Epithelial cell of prostate (primary cell): ENCODE measurements at regions not wholly inside any gene's neighbourhood (a gene's known extent, or its start where the extent isn't known, plus 50 kb on each side); places are given as distances from the start of the nearest gene placed in this dataset.

Experiments used
- DNase-seq: peaks from one replicate; pipeline ENCODE4 v3.0.0-alpha.2; 2011; ENCODE audit warnings: low read depth, low spot score
- H3K27ac ChIP-seq: fragments of 450-650 bp; 2 replicates; pipeline ENCODE4 v1.5.1; 2017; ENCODE audit warnings: mild to moderate bottlenecking

- no peak overlapping the region for H3K27ac ChIP-seq
- DNase-seq, result peak; percentile 3
Measured at GRCh38 chr7:145036604-145037405, 201.0 kb upstream of the TPK1 start.

GRCh38 chr7:145031162-145031561 lies 195.3 kb upstream of the TPK1 start:
- no peak for DNase-seq
- no peak overlapping the region for H3K27ac ChIP-seq

DNA sequence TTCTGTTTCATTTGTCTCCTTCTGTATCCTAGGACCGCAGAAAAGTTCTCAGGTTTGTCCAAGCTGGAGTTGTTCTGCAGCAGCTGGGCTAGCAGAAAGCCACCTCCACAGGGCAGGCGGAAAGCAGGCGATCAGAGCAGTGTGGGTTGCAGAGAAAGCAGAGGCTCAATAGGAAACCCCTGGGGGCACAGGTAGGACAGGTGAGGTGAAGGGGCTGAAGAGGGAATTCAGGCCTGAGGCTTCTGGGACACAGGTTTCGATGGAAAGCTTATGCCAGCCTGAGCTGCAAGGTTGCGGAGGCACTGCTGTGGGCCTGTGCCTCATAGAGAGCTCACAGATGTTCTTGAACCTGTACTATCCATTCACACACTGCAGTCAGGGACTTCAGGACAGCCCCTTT lies 194.9 kb upstream of the TPK1 start:
- H3K27ac ChIP-seq, result no peak overlapping the region
- no peak for DNase-seq

DNA sequence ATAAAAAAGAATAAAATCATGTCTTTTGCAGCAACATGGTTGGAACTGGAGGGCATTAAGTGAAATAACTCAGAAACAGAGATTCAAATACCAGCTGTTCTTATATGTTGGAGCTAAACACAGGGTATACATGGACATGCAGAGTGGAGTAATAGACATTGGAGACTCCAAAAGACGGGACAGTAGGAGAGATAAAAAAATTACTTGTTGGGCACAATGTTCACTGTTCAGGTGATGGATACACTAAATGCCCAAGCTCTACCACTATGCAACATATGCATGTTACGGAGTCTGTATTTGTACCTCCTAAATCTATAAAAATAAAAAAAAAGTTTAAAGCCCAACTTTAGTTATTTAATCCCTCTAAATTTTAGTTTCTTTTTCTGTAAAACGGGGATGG lies 184.6 kb upstream of the TPK1 start:
- H3K27ac ChIP-seq, result no peak overlapping the region
- no peak for DNase-seq

DNA sequence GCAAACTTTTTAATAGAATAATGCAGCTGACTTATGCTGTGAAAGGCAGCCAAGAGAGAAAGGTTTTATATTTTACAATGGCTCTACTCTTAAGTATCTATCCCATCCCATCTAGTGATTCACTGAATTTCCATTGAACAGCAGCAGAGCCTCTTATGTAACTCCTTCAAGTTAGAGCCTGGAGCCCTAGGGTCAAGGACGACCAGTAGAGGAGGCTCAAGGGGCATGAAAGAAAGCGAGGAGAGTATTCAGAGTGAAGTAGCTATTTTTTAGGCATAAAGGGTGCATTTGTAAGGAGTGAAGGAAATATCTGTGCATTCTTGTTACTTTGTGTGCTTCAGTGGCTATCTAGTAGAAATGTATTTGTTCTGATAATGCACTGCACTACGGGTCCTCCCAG lies 180.2 kb upstream of the TPK1 start:
- no peak overlapping the region for H3K27ac ChIP-seq
- no peak for DNase-seq

DNA sequence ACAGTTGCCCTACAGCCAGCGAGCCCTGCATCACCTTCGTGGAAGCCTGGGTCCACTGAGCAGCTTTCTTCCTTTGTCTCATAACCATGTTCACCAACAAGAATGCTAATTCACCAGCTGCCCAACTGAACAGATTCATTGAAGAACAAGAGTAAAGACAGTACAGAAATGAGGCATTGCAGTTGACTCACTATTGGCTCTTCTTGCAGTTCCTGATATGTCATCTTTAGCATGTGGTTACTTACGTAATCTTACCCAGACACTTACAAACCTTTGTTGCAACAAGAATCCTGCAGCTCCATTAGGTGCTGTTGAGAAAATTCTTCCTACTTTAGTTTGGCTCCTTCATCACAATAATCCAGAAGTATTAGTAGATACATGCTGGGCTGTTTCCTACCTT lies 174.0 kb upstream of the TPK1 start:
- peak; percentile 3 for DNase-seq

GRCh38 chr7:145005601-145006000 lies 169.7 kb upstream of the TPK1 start:
- no peak overlapping the region for H3K27ac ChIP-seq
- DNase-seq, result no peak

More for the DNA sequence above, 174.0 kb upstream of the TPK1 start:
- H3K27ac ChIP-seq, result no peak overlapping the region

DNA sequence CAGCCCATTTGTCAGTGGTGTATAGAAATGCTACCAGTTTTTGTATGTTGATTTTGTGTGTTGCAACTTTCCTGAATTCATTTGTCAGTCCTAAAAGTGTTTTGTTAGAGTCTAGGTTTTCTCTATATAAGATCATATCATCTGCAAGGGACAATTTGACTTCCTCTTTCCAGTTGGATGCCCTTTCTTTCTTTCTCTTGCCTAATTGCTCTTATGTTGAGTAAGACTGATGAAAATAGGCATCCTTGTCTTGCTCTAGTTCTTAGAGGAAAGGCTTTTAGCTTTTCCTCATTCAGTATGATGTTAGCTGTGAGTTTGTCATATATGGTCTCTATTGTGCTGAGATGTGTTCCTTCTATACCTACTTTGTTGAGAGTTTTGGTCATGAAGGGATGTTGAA lies 161.7 kb upstream of the TPK1 start:
- no peak overlapping the region for H3K27ac ChIP-seq
- no peak for DNase-seq

- no peak for DNase-seq
- H3K27ac ChIP-seq, result no peak overlapping the region
Measured at GRCh38 chr7:144995495-144995894, 159.6 kb upstream of the TPK1 start.

- no peak overlapping the region for H3K27ac ChIP-seq
- DNase-seq, result no peak
Measured at GRCh38 chr7:144991041-144991440, 155.2 kb upstream of the TPK1 start.

DNA sequence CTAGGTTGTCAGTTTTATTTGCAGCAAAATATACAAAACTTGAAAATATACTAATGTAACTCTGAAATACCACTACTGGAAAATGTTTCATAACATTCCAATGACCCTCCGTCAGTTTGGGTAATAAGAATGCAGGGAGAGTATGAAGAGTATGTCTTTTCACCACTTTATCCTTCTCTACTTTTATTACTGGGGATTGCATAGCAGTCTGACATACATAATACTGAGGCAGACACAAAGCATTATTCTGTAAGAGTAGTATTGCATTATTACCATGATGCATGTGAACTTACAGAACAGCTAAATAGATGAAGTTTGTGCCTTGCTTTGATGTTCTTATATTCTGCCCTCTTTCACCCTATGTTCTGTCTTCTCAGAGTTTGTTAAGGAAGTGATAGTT lies 151.8 kb upstream of the TPK1 start:
- no peak for DNase-seq

DNA sequence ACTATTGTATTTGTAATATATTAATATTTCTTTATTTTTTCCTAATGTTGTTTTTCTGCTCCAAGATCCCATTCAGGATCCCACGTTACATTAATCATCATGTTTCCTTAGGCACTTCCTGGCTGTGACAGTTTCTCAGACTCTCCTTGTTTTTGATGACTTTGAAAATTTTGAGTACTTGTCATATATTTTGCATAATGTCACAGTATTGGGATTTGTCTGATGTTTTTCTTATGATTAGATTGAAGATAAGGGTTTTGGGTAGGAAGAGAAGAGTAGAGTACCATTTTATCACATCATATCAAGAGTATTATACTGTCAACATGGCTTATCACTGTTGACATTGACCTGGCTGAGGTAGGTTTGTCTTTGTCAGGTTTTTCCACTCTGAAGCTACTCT lies 146.3 kb upstream of the TPK1 start:
- no peak for DNase-seq
- no peak overlapping the region for H3K27ac ChIP-seq

More for the DNA sequence above, 151.8 kb upstream of the TPK1 start:
- H3K27ac ChIP-seq, result no peak overlapping the region

- H3K27ac ChIP-seq, result no peak overlapping the region
- DNase-seq, result no peak
Measured at GRCh38 chr7:144975882-144976281, 140.0 kb upstream of the TPK1 start.

GRCh38 chr7:144969787-144970186 lies 133.9 kb upstream of the TPK1 start:
- no peak for DNase-seq
- H3K27ac ChIP-seq, result no peak overlapping the region

DNA sequence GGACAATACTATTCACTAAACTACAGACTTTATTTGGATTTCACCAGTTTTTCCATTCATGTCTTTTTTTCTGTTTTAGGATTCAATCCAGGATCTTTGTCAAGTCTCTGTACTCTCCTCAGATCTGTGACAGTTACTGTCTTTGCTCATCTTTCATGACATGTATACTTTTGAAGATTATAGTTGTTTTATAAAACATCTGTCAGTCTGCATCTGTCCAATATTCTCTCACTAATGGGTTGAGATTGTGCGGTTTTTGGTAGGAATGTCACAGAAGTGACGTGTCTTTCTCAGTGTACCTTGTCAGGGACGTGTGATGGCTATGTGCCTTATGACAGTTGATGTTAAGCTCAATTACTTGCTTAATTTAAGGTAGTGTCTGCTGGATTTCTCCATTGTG lies 124.9 kb upstream of the TPK1 start:
- no peak for DNase-seq
- no peak overlapping the region for H3K27ac ChIP-seq

GRCh38 chr7:144957998-144958397 lies 122.1 kb upstream of the TPK1 start:
- no peak overlapping the region for H3K27ac ChIP-seq
- no peak for DNase-seq

DNA sequence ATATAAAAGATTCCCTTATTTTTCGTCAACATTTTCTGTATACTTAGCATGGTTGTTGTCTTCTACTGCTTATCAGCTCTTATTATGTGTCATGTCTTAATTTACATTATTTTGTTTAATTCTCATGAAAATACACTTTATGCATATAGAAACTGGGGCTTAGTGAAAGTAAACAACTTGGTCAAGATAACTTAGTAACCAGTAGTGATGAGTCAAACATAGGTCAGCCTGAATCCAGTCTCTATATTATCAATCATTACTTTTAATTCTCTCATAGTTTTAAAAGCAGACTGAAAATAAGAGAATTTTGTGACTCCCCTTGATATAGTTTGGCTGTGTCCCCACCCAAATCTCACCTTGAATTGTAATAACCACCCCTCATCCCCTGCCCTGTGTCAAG lies 119.6 kb upstream of the TPK1 start:
- DNase-seq, result no peak

GRCh38 chr7:144941127-144941526 lies 105.3 kb upstream of the TPK1 start:
- no peak for DNase-seq
- H3K27ac ChIP-seq, result no peak overlapping the region

More for the DNA sequence above, 119.6 kb upstream of the TPK1 start:
- H3K27ac ChIP-seq, result no peak overlapping the region

GRCh38 chr7:144937199-144937598 lies 101.3 kb upstream of the TPK1 start:
- H3K27ac ChIP-seq, result no peak overlapping the region
- no peak for DNase-seq

DNA sequence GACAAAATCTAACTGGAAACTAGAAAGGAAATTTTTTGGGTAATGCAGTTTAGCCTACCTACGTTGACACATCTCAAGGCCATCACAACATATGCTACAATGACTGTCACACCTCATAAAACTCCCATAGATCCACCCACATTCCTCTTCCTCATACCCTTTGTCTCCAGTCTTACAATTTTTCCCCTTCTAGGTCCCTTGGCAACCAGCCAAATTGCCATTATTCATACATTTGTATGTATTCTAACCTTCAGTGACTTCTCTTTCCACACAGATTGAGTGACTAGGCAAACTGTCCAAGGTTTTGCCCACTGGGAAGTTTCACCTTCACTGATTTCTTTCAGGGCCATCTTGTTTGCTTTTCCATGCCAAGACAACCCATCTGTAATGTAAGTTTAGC lies 100.5 kb upstream of the TPK1 start:
- no peak for DNase-seq
- H3K27ac ChIP-seq, result no peak overlapping the region

DNA sequence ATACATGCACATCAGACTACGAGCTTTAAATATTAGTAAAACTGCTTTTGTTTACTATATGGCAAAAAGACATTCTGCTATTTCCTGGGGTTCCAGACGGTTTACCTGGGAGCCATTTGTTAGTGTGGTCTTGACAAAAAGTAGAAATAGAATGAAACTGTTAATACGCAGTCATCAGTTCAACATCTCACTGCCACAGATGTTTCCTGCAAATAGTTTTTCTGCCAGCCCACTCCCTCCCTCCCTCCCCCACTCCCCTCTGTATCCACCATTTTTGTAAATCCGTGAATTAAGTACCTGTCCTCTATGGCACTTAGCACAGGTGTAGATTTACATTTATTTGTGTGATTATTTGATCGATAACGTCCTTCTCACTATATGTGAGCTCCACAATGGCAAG lies 74.6 kb upstream of the TPK1 start:
- no peak overlapping the region for H3K27ac ChIP-seq
- DNase-seq, result no peak

- H3K27ac ChIP-seq, result no peak overlapping the region
- no peak for DNase-seq
Measured at GRCh38 chr7:144908943-144909556, 73.2 kb upstream of the TPK1 start.
